ENCODE measurements at regions not wholly inside any gene's neighbourhood (a gene's known extent, or its start where the extent isn't known, plus 50 kb on each side); places are given as distances from the start of the nearest gene placed in this dataset.

DNA sequence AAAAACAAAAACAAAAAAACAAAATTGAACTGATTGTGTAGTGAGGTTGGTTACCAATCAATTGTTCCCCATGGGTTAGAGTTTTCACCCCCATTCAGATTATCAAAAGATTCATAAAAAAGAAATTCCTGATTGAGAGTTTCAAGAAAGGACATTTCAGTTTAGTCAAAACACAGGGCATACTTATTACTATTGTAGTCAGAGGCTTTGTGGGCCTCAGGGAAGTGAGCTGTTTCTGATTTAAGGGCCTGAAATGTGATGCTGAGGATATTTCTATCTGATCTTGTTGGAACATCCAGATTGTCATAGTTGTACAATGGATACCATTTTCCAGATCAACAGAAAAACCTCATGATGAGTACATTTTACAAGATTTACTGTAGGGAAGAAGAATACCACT lies 368.1 kb upstream of the NETO1 start:
- Histone ChIP-seq H3K9me3 (ENCODE audit: control insufficient read depth, low read depth, low read length) (no peaks in the 10 kb centered on the region), H3K36me3 (ENCODE audit: control insufficient read depth, insufficient read depth, low read length) (no peaks in the 10 kb centered on the region), H3K27me3 (ENCODE audit: control insufficient read depth, insufficient read depth, low read length) (no peaks in the 10 kb centered on the region), H3K4me3 (ENCODE audit: low read length) (no peak overlapping the region), H3K4me1 (ENCODE audit: control insufficient read depth, insufficient read depth, low read length) (no peaks in the 10 kb centered on the region), H3K27ac (ENCODE audit: low read length) (no peak overlapping the region)
- no peak for DNase-seq

DNA sequence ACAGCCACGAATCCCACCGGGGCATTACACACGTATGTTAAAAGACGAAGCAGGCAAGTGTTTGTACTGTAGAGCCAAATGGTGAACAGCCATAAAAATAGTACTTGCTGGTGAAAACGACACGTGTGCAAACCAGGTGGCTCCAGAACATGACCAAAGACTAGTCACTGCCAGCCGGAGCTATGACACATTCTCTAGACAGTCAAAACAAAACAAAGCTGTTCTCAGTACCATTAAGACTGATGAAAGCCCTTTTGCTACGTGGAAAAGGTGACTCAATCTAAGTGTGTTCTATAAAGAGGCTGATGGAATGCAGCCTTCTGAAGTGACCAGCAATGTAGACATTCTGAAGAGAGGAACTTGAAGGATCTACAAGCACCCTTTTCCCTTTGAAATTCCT lies 367.7 kb upstream of the NETO1 start:
- H3K9me3 ChIP-seq (ENCODE audit: control insufficient read depth, low read depth, low read length) = no peaks in the 10 kb centered on the region
- no peaks in the 10 kb centered on the region for H3K27me3 ChIP-seq (ENCODE audit: control insufficient read depth, insufficient read depth, low read length)
- no CpG with 5 or more reads among the region's 8 CpGs for WGBS (ENCODE audit: insufficient coverage, low lambda C conversion rate)
- DNase-seq = no peak
- H3K4me1 ChIP-seq (ENCODE audit: control insufficient read depth, insufficient read depth, low read length) = no peaks in the 10 kb centered on the region
- no peak overlapping the region for H3K4me3 ChIP-seq (ENCODE audit: low read length)
- H3K36me3 ChIP-seq (ENCODE audit: control insufficient read depth, insufficient read depth, low read length) = no peaks in the 10 kb centered on the region
- H3K27ac ChIP-seq (ENCODE audit: low read length) = no peak overlapping the region

DNA sequence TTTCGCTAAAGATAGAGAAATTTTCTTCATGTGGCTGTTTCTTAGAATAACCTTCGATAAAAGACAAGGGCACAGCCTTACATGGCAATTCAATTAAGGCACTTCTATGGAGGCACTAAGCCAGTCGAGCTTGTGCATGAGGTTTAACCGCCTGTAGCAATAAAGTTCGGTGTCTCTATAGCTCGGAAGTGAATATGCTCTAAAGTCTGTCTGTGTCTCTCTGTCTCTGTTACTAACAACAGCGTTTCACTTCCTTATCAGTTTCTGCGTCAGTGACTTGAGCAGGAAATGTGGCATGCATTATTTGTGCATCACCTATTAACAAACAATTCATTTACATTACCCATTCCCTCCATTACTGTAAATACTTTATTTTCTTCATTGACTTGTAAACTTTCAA lies 365.1 kb upstream of the NETO1 start:
- DNase-seq = no peak
- no peak overlapping the region for H3K4me3 ChIP-seq (ENCODE audit: low read length)
- no peaks in the 10 kb centered on the region for H3K27me3 ChIP-seq (ENCODE audit: control insufficient read depth, insufficient read depth, low read length)
- H3K36me3 ChIP-seq (ENCODE audit: control insufficient read depth, insufficient read depth, low read length) = no peaks in the 10 kb centered on the region
- no peak overlapping the region for H3K27ac ChIP-seq (ENCODE audit: low read length)
- WGBS (ENCODE audit: insufficient coverage, low lambda C conversion rate) = 60% methylated on average over 1 of the region's 8 CpGs
- H3K9me3 ChIP-seq (ENCODE audit: control insufficient read depth, low read depth, low read length) = no peaks in the 10 kb centered on the region
- no peaks in the 10 kb centered on the region for H3K4me1 ChIP-seq (ENCODE audit: control insufficient read depth, insufficient read depth, low read length)

DNA sequence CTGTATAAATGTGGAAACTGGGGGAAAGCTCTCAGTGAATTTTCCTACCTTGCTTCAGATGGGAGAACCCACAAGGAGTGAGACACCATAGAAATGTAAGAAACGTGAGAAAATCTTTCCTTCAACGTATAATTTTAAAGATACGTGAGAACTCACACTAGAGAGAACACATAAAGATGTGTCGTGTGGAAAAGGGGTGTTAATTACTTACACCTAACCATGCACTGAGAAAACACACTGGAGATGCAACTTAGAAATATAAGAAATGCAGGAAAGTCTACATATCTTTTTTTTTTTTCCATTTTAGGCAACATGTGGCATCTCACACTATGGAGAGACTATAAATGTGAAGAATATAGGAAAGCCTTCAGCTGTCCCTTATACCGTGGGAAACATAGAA lies 352.9 kb upstream of the NETO1 start:
- Histone ChIP-seq H3K27ac (ENCODE audit: low read length) (no peak overlapping the region), H3K27me3 (ENCODE audit: control insufficient read depth, insufficient read depth, low read length) (no peaks in the 10 kb centered on the region), H3K9me3 (ENCODE audit: control insufficient read depth, low read depth, low read length) (no peaks in the 10 kb centered on the region), H3K36me3 (ENCODE audit: control insufficient read depth, insufficient read depth, low read length) (no peaks in the 10 kb centered on the region), H3K4me3 (ENCODE audit: low read length) (no peak overlapping the region), H3K4me1 (ENCODE audit: control insufficient read depth, insufficient read depth, low read length) (no peaks in the 10 kb centered on the region)
- 78% methylated on average over 4 of the region's 5 CpGs for WGBS (ENCODE audit: insufficient coverage, low lambda C conversion rate)
- DNase-seq = no peak

DNA sequence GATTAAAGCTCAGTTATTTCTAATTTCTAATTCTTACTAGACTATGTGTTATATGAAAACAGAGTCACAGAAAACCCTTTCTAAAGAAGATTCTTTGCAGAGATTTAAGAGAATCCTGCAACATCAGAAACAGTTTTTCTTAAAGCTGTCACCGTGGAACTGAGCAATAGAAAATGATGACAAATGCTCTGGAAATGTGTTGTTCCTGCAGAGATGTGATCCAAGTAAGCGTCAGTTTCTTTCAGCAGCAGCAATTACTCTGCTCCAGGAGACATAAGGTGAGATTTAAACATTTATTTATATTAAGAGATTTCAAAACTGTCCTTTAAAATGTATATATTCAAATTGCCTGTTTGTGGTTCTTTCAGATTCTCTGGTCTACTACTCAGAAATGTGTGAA lies 350.5 kb upstream of the NETO1 start:
- Histone ChIP-seq H3K9me3 (ENCODE audit: control insufficient read depth, low read depth, low read length) (no peaks in the 10 kb centered on the region), H3K4me3 (ENCODE audit: low read length) (no peak overlapping the region), H3K36me3 (ENCODE audit: control insufficient read depth, insufficient read depth, low read length) (no peaks in the 10 kb centered on the region), H3K4me1 (ENCODE audit: control insufficient read depth, insufficient read depth, low read length) (no peaks in the 10 kb centered on the region), H3K27me3 (ENCODE audit: control insufficient read depth, insufficient read depth, low read length) (no peaks in the 10 kb centered on the region), H3K27ac (ENCODE audit: low read length) (no peak overlapping the region)
- WGBS (ENCODE audit: insufficient coverage, low lambda C conversion rate) = 67% methylated on average over 1 of the region's 2 CpGs
- no peak for DNase-seq

- H3K4me3 ChIP-seq (ENCODE audit: low read length) = no peak overlapping the region
- DNase-seq = no peak
- WGBS (ENCODE audit: insufficient coverage, low lambda C conversion rate) = 76% methylated on average over 5 of the region's 7 CpGs
Measured at GRCh38 chr18:73214970-73215369, 347.2 kb upstream of the NETO1 start.

DNA sequence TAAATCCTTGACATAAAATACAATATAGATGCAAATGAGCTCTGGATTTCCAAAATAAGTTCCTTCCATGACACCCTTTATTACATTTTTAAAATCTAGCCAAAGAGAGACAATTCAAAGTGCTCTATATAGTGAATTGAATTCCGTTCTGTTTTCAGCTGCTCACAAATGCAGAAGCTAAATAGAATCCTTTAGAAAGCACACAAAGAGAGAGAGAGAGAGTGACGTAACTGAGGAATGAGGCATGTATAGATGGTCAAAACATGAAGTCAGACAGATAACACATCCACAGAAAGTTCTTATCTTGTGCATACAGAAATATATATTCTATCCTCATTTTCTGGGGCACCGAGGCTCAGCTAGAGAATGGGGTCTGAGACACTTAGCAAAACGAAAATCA lies 344.7 kb upstream of the NETO1 start:
- Histone ChIP-seq H3K27me3 (ENCODE audit: control insufficient read depth, insufficient read depth, low read length) (no peaks in the 10 kb centered on the region), H3K4me1 (ENCODE audit: control insufficient read depth, insufficient read depth, low read length) (no peaks in the 10 kb centered on the region), H3K9me3 (ENCODE audit: control insufficient read depth, low read depth, low read length) (no peaks in the 10 kb centered on the region), H3K27ac (ENCODE audit: low read length) (no peak overlapping the region), H3K4me3 (ENCODE audit: low read length) (no peak overlapping the region), H3K36me3 (ENCODE audit: control insufficient read depth, insufficient read depth, low read length) (no peaks in the 10 kb centered on the region)
- WGBS (ENCODE audit: insufficient coverage, low lambda C conversion rate) = 86% methylated on average over 4 of the region's 4 CpGs
- no peak for DNase-seq

More at GRCh38 chr18:73214970-73215369, 347.2 kb upstream of the NETO1 start:
- H3K36me3 ChIP-seq (ENCODE audit: control insufficient read depth, insufficient read depth, low read length) = no peaks in the 10 kb centered on the region
- no peaks in the 10 kb centered on the region for H3K27me3 ChIP-seq (ENCODE audit: control insufficient read depth, insufficient read depth, low read length)
- H3K9me3 ChIP-seq (ENCODE audit: control insufficient read depth, low read depth, low read length) = no peaks in the 10 kb centered on the region
- H3K4me1 ChIP-seq (ENCODE audit: control insufficient read depth, insufficient read depth, low read length) = no peaks in the 10 kb centered on the region
- no peak overlapping the region for H3K27ac ChIP-seq (ENCODE audit: low read length)

DNA sequence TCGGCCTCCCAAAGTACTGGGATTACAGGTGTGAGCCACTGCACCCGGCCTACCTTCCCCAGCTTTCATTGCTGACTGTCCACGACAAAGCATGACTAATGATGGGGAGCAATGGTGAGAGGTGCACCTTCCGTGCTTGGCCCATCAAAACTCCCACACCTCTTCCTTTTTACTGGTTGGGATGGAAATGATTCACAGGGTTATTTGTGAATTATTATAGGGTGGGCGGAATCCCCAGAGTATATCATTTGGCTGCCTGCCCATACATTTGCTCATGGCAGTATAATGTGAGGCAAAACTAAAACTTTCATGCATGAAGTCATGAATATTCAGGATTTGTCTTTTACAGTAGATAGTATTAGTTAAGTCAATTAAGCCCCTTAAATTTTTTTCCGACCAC lies 334.2 kb upstream of the NETO1 start:
- H3K27ac ChIP-seq (ENCODE audit: low read length) = no peak overlapping the region

GRCh38 chr18:73199151-73199550 lies 331.4 kb upstream of the NETO1 start:
- WGBS (ENCODE audit: insufficient coverage, low lambda C conversion rate) = 88% methylated on average over 1 of the region's 1 CpG
- Histone ChIP-seq H3K9me3 (ENCODE audit: control insufficient read depth, low read depth, low read length) (no peaks in the 10 kb centered on the region), H3K27ac (ENCODE audit: low read length) (no peak overlapping the region), H3K4me3 (ENCODE audit: low read length) (no peak overlapping the region), H3K36me3 (ENCODE audit: control insufficient read depth, insufficient read depth, low read length) (no peaks in the 10 kb centered on the region), H3K27me3 (ENCODE audit: control insufficient read depth, insufficient read depth, low read length) (no peaks in the 10 kb centered on the region), H3K4me1 (ENCODE audit: control insufficient read depth, insufficient read depth, low read length) (no peaks in the 10 kb centered on the region)
- no peak for DNase-seq

More for the DNA sequence above, 334.2 kb upstream of the NETO1 start:
- Histone ChIP-seq H3K9me3 (ENCODE audit: control insufficient read depth, low read depth, low read length) (no peaks in the 10 kb centered on the region), H3K36me3 (ENCODE audit: control insufficient read depth, insufficient read depth, low read length) (no peaks in the 10 kb centered on the region), H3K4me3 (ENCODE audit: low read length) (no peak overlapping the region), H3K4me1 (ENCODE audit: control insufficient read depth, insufficient read depth, low read length) (no peaks in the 10 kb centered on the region), H3K27me3 (ENCODE audit: control insufficient read depth, insufficient read depth, low read length) (no peaks in the 10 kb centered on the region)
- DNase-seq = no peak
- no CpG with 5 or more reads among the region's 6 CpGs for WGBS (ENCODE audit: insufficient coverage, low lambda C conversion rate)

DNA sequence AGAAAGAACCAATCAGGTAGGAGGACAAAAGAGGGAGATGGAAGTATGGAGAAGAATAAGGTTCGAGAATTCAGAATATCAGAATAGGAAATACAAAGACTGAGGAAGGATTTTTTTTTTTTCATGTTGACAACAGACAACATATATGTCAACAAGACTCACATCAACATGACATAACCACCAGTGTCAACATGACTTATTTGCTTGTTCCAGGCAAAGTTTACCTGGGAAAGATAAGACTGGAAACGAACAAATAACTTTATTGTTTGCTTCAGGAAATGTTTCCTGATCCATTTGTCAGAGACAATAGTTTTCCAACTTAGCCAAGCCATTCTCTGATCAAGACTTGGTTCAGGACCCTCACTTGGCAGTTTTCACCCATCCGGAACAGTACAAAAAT lies 321.9 kb upstream of the NETO1 start:
- 14% methylated on average over 1 of the region's 3 CpGs for WGBS (ENCODE audit: insufficient coverage, low lambda C conversion rate)
- H3K27me3 ChIP-seq (ENCODE audit: control insufficient read depth, insufficient read depth, low read length) = no peaks in the 10 kb centered on the region

GRCh38 chr18:73168236-73168635 lies 300.4 kb upstream of the NETO1 start:
- no CpG with 5 or more reads among the region's 4 CpGs for WGBS (ENCODE audit: insufficient coverage, low lambda C conversion rate)
- DNase-seq = no peak

More for the DNA sequence above, 321.9 kb upstream of the NETO1 start:
- Histone ChIP-seq H3K4me3 (ENCODE audit: low read length) (no peak overlapping the region), H3K4me1 (ENCODE audit: control insufficient read depth, insufficient read depth, low read length) (no peaks in the 10 kb centered on the region), H3K36me3 (ENCODE audit: control insufficient read depth, insufficient read depth, low read length) (no peaks in the 10 kb centered on the region), H3K9me3 (ENCODE audit: control insufficient read depth, low read depth, low read length) (no peaks in the 10 kb centered on the region), H3K27ac (ENCODE audit: low read length) (no peak overlapping the region)
- DNase-seq = no peak

More at GRCh38 chr18:73168236-73168635, 300.4 kb upstream of the NETO1 start:
- H3K4me1 ChIP-seq (ENCODE audit: control insufficient read depth, insufficient read depth, low read length) = no peaks in the 10 kb centered on the region
- H3K27me3 ChIP-seq (ENCODE audit: control insufficient read depth, insufficient read depth, low read length) = no peaks in the 10 kb centered on the region
- H3K36me3 ChIP-seq (ENCODE audit: control insufficient read depth, insufficient read depth, low read length) = no peaks in the 10 kb centered on the region
- H3K4me3 ChIP-seq (ENCODE audit: low read length) = no peak overlapping the region
- no peak overlapping the region for H3K27ac ChIP-seq (ENCODE audit: low read length)
- H3K9me3 ChIP-seq (ENCODE audit: control insufficient read depth, low read depth, low read length) = no peaks in the 10 kb centered on the region

All from large intestine (tissue), 3 donors.